COLO829 (cell line): ENCODE measurements at regions not wholly inside any gene's neighbourhood (a gene's known extent, or its start where the extent isn't known, plus 50 kb on each side); places are given as distances from the start of the nearest gene placed in this dataset.
"Not testable (repeated sequence)": the region's sequence is repeated elsewhere in the genome, so short reads cannot be mapped to it uniquely, and the experiment has no call there.

Experiments
- DNase-seq: peaks from one replicate; pipeline ENCODE4 v3.0.0; 2012; ENCODE audit warnings: low spot score

DNA sequence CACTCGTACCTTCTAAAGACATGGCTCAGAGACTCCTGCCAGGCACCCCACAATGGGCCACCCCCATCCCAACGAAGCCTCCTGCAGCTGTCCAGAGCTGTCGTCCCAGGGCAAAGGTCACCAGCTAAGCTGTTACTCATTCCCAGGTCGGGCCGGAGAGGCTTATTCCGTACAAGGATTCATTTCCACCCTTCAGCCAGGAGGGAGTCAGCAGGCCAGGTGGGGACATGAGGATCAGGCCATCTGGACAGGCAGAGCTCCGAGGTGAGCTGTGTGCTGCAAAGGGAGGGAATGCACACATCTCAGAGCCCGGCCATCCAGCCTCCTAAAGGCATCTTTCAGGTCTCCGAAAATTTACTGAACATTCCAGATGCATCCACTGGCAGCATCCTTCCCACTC lies 63.9 kb upstream of the NANOS1 start:
- DNase-seq = no peak

DNA sequence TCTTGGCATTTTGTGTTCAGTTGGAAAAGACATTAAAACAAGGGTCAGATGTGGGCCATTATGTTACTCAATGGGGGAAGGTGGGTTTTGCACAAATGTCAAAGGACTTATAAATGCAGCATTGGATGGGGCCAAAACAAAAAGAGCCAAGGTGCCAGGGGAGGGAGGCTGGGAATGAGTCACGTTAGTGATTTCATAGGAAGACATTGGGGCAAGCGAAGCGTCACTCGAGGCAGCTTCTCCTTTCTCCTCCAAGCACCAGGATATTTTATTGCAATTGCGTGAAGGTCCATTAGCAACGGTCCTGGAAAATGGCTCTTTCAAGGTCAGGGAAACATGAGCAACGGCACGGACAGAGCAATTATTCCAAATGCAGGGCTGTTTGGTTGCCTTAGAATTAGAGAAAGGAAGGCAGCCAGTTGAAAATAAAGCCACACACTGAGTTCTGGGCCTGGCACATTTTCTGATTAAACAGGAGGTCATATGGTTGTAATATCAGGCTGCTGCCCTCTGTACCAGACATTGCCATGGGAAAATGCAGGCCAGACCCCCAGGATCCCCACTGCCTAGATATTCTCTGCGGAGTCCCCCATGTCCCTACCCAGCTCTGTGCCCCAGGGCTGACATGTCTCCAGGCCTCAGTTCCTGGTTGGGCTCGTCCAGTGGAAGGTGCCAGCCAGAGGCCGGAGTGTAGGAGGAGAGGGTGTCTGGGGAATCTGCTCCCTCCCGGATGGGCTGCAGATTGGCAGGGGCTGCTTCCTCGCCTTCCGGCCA lies 63.3 kb upstream of the NANOS1 start:
- no peak for DNase-seq

DNA sequence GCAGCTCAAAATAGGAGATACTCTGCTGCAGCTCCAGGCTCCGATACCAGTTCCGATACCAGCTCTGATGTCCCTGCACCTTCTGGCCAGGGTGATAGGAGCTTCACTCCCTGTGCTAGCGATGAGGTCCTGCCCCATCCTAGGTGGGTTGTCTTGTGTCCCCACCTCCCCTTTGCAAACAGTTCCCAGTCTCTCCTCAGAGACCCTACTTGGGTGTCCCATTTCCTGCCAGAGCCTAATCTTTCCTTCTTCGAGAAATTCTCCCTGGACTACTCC lies 62.7 kb upstream of the NANOS1 start:
- DNase-seq = no peak

DNA sequence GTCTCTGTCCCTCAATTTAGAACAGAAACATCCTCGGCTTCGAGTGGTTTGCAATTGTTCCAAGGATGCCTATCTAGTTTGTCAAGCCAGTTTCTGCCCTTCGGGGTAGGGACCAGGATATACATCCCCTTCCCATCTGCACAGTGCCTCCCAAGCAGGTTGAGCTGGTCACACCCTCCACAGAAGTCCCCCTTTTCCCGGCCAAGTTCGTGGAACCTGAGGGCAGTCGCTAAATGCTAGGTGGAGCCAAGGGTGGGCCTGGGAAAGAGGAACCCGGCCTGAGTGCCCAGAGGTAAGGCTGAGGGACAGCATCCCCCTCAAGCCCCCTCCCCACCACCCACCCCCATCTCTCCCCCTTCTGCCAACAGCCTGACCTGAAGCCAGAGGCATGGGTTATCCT lies 62.4 kb upstream of the NANOS1 start:
- DNase-seq = no peak

DNA sequence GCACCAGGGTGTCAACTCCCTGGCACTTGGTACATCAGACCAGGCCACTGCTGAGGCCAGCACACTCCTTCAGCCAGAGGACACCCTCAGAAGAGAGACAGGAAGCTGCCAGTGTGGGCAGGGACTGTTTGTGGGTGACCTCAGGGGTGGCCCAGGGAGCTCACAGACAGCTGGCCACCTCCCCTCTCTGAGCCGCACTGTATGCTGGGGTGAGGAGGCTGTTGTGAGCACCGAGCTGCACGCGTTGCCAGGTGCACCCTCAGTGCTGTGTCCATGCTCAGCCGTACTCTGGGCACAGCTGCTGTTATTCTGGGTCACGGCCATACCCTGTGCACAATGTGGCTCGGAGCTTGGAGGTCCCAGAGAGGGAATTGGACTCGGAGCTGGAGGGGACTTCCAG lies 61.5 kb upstream of the NANOS1 start:
- DNase-seq = no peak

DNA sequence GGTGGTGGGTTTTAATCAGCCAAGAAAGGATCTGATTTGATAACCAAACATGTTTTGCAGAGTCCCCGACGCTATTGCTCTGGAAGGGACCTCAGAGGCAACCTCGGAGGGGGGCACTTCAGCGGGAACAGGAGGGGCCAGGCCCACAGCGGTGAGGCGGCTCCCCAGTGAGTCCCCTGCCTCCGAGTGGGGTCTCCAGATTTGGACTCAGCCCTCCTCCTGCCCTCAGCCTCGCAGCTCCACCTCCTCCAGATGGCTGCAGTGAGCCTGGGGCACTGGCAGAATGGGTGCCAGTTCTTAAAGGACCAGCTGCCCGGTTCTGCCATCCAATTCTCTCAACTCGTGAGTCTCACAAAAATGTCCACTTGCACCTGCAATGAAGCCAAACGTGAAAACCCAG lies 61.0 kb upstream of the NANOS1 start:
- DNase-seq = no peak

DNA sequence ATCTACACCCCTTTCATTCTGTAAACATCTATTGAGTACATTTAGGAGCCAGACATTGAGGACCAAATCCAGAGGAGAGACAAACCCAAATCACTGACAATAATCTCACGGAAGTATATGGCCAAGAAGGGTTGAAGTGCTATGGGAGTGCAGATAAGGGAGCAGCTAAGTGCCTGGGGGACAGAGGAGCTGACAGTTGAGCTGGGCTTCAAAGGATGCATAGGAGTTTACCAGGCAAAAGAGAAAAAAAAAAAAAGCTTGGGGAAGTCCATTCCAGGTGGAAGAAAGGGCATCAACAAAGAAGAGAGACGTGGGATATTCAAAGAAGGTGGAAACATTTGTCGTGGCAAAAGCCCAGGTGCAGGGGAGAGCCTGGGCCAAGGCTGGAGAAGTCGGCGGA lies 60.5 kb upstream of the NANOS1 start:
- DNase-seq = no peak

DNA sequence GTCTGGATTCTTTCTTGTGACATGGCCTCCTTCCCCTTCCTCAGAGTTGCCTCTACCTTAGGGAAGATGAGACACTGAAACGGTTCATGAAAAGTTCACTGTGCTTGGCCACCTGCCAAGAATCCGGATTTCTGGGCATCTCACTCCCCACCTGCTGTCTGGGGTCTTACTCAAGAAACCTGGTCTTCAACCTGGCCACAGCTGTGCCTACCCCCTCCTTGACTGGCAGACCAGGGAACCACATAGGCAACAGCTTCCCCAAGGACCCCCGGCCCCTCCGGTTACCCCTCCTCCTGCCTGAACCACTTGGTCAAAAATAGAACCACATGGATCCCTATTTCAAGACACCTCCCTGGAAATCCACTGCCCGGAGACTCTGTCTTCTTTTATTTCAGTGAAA lies 58.7 kb upstream of the NANOS1 start:
- DNase-seq = no peak

DNA sequence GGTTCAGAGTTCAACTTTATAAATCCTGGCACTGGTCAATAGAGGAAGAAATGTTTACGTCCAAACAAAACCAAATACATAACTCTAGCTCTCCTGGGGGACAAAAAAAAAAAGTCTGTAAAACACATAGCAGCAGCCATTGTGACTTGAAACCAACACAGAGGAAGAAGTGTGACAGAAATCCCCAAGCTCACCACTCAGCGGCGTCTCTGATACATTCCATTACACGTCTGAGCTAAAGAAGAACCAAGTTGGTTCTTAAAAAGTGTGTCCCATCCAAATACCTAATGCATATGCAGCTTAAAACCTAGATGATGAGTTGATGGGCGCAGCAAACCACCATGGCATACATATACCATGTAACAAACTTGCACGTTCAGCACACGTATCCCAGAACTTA lies 58.3 kb upstream of the NANOS1 start:
- no peak for DNase-seq

DNA sequence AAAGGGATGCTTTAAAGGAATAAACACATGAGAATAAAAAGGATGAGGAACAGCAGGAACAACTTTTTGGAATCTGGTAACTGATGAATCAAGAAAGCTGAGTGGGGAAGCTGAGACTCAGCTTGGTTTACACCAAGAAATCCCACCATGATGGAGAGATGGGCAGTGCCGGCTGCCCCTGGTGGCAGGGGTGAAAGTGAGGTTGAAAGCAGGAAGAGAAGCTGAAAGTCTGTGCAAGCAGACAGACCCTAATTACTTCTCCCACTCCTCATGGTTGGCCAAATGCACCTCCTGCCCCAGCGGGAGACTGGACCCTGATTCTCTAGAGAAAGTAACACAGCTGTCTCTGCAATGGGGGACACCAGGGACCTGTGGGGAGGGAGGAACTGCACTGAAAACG lies 57.6 kb upstream of the NANOS1 start:
- no peak for DNase-seq

DNA sequence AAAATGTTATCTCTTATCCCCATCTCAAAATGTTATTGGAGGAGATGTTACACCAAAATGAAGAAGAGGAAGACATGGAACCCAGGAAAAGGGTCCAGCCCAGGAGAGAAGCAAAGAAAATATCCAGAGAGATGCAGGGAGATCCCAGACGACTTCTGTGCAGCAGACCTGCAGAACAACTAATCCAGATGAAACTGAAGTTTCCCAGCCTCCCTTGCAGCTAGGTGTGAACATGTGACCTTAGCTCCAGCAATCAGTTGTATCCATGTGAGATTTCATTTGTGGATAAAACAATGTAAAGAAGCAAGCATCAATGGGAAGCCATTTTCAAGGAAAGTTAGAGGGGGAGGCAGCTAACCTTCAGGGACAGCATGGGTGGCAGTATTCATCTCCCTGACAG lies 55.8 kb upstream of the NANOS1 start:
- DNase-seq = no peak

DNA sequence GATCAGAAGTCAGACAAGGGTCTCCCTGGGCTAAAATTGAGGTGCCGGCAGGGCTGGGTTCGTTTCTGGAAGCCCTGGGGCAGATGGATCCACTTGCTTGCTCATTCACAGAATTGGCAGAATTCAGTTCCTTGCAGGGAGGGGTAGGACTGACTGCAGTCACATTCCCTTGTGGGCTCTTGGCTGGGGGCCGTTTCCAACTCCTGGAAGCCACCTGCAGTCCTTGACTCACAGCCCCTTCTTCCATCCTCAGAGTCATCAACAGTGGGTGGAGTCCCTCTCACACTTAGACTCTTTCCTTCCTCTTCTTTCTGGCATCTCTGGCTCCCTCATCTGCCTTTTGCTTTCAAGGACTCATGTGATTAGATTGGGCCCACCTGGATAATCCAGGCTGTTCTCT lies 54.6 kb upstream of the NANOS1 start:
- DNase-seq = no peak

DNA sequence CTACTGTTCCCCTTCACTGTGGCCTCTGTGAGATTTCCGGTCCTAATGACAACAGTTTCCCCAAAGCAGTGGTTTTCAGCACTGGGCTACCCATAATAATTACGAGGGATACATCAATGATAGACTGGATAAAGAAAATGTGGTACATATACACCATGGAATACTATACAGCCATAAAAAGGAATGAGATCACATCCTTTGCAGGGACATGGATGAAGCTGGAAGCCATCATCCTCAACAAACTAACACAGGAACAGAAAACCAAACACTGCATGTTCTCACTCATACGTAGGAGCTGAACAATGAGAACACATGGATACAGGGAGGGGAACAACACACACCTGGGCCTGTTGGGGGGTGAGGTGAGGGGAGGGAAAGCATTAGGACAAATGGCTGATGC lies 53.3 kb upstream of the NANOS1 start:
- DNase-seq = not testable (repeated sequence)

DNA sequence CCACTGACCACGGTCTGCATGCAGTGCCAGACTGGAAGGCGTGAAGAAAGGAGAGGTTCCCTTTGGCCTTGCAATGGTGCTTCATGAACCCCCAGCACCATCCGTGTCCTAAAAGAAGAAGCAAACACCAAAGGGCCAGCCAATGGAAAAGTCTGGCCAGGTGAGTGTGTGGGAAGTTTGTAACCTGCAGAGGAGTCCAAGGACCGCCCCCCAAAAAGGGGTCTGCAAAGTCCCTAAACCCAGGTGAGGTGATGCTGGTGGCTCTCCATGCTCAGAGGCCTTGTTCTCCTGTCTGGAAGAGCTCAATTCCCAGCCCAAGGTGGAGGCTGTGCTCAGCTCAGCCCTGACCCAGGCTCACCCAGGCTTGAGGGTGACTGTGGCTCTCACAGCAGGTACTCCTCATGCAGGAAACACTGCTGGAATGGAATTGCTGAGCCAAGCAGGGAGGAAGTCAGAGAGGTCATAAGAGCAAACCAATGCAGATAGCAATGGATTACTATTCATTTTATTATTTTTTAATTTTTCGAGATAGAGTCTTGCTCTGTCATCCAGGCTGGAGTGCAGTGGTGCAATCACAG lies 52.4 kb upstream of the NANOS1 start:
- no peak for DNase-seq

DNA sequence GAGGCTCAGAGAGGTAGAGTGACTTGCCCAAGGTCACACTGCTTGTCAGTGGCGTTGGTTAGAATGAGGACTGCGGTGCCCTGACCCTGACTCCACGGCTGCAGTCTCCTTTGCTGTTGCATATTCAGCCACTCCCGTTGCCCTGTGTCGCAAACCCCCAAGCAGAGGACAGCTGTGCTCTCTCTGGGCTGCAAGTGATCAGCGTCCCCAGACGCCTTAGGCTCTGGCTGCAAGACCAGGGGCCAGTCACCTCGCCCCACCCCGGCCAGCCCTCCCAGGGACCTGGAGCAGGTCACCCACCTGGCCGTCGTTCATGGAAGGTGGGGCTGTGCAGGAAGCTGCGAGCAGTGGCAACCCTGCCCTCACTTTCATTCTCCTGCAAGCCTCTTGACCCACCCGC lies 51.7 kb upstream of the NANOS1 start:
- no peak for DNase-seq

DNA sequence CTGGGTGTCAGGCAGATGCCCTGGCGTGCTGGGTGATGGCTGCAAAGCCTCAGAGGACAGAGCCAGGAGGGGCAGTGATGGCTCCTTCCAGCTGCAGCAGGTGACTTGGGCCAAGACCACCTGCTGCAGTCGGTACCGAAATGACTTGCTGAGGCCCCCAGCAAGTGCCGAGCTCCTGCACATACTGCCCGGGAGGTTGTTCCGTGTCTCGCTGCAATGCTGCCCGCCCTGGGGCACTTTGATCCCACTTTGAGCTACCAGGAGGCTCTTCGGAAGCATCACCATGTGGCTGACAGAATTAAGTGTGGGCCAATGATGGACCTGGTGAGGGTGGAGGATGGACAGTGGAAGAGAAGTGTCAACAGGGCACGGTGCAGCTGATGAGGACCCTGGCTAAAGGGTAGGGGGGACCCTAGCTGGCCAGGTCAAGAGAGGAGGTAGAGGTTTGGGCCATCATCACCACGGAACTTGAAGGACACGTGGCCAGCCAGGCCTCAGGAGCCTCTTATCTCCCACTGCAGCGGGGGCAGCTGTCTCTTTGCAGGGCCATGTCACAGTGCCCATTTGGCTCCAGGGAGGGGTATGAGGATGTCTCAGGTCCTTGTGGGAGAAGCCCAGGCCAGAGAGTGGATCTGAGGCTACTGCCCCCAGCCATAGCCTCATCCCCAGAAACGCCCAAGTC lies 51.1 kb upstream of the NANOS1 start:
- no peak for DNase-seq

DNA sequence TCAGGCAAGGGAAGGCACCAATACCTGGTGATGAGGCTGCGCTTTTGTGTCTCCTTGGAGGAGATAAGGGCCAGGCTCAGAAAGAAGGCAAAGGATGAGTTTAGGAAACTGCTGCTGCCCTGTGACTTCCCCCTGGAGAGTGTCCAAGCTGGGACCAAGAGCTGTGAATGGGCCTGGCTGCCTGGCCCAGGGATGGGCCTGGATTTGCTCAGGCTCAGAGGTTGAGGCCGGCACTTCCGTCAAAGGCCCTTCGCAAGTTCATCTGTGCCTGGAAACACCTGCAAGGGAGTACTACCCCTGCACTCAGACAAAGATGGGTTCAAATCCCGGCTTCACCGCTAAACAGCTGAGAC lies 50.5 kb upstream of the NANOS1 start:
- no peak for DNase-seq

DNA sequence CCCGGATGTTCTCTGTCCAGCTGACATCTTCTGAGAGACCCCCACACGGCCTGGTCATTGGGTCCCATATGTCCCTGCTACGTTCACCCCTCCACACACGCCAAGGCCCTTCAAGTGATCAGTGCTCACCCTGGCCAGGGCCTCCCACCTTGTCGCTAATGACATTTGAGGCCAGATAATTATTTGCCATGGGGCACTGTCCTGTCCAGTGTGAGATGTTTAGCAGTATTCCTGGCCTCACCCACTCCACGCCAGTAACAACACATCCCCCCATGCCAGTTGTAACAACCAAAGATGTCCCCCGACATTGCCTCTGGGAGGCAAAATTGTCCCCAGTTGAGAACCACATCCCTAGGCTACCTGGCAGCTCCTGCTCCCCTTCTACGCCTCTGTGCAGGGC lies 49.9 kb upstream of the NANOS1 start:
- DNase-seq = no peak
